ENCODE measurements at regions not wholly inside any gene's neighbourhood (a gene's known extent, or its start where the extent isn't known, plus 50 kb on each side); places are given as distances from the start of the nearest gene placed in this dataset.
"Not testable (repeated sequence)": the region's sequence is repeated elsewhere in the genome, so short reads cannot be mapped to it uniquely, and the experiment has no call there.

- TF ChIP-seq, protein P1, sequence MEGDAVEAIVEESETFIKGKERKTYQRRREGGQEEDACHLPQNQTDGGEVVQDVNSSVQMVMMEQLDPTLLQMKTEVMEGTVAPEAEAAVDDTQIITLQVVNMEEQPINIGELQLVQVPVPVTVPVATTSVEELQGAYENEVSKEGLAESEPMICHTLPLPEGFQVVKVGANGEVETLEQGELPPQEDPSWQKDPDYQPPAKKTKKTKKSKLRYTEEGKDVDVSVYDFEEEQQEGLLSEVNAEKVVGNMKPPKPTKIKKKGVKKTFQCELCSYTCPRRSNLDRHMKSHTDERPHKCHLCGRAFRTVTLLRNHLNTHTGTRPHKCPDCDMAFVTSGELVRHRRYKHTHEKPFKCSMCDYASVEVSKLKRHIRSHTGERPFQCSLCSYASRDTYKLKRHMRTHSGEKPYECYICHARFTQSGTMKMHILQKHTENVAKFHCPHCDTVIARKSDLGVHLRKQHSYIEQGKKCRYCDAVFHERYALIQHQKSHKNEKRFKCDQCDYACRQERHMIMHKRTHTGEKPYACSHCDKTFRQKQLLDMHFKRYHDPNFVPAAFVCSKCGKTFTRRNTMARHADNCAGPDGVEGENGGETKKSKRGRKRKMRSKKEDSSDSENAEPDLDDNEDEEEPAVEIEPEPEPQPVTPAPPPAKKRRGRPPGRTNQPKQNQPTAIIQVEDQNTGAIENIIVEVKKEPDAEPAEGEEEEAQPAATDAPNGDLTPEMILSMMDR (IDR thresholded peaks at IDR 0.05), result not testable (repeated sequence)
- peak; percentile 57 for TF ChIP-seq POLR2AphosphoS5 (IDR thresholded peaks at IDR 0.05)
- not testable (repeated sequence) for TF ChIP-seq POLR2A (IDR thresholded peaks at IDR 0.05)
These were observed 58.6 kb upstream of the CSNK1E start for GRCh38 chr22:38375784-38376183.
